MV-4-11 (cell line): ENCODE measurements at regions not wholly inside any gene's neighbourhood (a gene's known extent, or its start where the extent isn't known, plus 50 kb on each side); places are given as distances from the start of the nearest gene placed in this dataset.

Experiments used
- DNase-seq: peaks from one replicate; lab custom pipeline; 2025; lab: John Stamatoyannopoulos, UW

GRCh38 chr3:76908156-76908555 lies 131.7 kb upstream of the ROBO2 start:
- DNase-seq = no peak

DNA sequence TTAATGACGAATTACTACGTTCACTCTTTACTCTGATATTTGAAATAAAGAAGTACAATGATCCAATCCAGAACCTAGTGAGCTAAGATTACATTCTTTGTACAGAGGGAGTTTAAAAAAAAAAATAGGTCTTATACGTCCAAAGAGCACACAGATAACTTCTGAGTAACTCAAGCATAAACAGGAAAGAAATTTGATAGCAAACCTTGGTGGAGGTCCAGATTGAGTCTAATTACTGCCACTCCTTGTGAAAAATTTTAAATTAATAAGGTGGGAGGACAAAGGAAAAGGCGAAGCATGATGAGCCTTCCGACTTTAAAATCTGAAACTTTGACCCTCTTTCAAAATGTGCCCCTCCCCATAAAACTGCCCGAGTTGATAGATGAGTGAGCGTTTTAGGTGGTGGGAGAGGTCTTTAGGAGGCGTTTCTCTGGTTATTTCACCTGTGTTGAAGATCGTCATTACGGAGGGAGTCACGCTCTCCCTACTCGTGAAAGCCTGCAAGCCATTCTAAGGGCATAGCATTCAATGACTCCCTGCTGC lies 127.0 kb upstream of the ROBO2 start:
- no peak for DNase-seq

GRCh38 chr3:76917436-76917835 lies 122.5 kb upstream of the ROBO2 start:
- DNase-seq = no peak

GRCh38 chr3:76920511-76920910 lies 119.4 kb upstream of the ROBO2 start:
- DNase-seq = no peak

GRCh38 chr3:76923485-76923884 lies 116.4 kb upstream of the ROBO2 start:
- DNase-seq = no peak

GRCh38 chr3:76930712-76931111 lies 109.2 kb upstream of the ROBO2 start:
- no peak for DNase-seq

DNA sequence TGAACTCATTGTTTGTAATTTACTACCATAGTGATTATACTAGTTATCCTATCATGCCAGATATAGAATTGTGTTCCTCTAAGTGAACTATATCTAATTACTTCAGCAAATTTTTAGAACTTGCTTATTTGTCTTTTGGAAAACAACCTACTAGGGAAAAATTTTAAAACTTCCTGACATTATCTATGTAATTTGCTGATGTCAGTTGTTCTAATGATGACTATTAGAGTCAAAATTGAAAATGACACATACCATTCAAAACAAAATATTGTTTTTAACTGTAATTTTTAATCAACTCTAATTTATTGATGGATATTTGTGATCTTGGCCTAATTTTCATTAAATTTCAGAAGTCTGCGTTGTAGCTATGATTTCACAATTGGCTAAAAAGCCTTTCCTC lies 106.7 kb upstream of the ROBO2 start:
- no peak for DNase-seq

- DNase-seq = no peak
Observed at GRCh38 chr3:76938962-76939361, 100.9 kb upstream of the ROBO2 start.

GRCh38 chr3:76940181-76940770 lies 99.6 kb upstream of the ROBO2 start:
- no peak for DNase-seq

DNA sequence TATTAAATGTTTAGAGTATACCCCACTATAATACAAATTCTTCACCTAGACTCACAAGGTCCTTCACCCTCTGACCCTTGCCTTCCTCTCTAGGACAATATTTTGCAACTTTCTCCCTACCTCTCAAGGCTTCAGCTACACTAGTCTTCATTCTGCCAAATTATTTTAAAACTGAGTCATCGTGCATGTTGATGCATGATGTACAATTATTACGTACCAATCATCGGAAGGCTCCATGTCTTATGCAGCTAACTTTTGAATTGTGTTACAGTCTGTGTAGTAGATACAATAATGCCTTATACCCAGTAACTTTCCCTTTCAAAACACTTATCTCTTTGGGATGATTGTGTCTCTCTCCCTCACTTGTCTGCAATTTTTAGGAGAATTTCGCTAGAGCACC lies 98.5 kb upstream of the ROBO2 start:
- DNase-seq = no peak

DNA sequence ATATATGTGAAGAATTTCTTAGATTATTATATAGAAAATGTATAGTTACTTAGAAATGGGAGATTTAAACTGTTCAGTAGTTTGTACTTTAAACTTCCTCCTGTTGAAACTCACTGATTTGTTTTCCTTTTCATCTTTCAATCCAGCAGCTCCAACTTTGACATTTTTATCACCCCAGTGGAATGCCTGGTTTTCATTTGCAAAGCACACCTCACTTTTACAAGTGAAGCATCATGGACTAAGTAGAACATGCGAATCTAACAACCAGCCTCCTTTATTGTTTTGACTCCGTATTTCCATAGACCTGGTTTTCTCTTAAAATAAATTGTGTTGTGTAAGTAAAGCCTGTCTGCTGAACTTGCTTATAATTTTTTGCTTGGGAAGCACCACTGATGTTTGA lies 97.8 kb upstream of the ROBO2 start:
- no peak for DNase-seq

DNA sequence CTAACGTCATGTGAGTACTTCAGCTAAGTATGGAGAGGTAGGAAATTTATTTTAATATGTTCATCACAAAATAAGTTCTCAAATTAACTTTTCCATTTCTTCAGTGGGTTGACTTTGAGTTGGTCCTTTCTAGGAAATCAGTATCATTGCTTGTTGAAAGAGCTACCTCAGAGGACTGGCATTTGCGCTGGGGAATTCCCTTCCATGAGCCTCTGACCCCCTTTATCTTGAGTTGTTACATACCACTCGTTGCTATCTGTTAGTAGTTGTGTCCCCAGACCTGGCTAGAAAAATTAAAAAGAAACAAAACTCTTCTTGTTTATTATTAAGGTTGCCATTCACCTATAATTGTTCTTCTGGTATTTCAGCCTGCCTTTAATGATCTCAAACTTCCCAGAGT lies 96.8 kb upstream of the ROBO2 start:
- no peak for DNase-seq

DNA sequence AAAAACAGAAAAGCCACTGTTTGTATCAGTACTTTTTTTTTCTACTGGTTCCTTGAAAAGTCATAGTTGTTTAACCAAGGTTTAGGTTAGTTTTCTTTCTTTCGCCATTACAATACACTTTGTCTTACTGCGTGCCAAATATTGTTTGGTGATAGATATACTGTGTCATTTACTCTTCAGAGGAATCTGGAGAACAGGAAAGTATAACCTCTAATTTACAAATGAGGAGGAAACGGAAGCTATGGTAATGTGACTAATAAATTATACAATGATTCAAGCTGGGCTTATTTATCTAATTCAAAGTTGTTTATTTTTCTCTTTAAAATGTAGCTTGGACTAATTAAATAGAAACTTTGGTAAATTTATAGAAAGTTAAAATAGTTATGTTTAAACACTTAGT lies 96.2 kb upstream of the ROBO2 start:
- DNase-seq = no peak

- DNase-seq = no peak
Observed at GRCh38 chr3:76949033-76949432, 90.9 kb upstream of the ROBO2 start.

DNA sequence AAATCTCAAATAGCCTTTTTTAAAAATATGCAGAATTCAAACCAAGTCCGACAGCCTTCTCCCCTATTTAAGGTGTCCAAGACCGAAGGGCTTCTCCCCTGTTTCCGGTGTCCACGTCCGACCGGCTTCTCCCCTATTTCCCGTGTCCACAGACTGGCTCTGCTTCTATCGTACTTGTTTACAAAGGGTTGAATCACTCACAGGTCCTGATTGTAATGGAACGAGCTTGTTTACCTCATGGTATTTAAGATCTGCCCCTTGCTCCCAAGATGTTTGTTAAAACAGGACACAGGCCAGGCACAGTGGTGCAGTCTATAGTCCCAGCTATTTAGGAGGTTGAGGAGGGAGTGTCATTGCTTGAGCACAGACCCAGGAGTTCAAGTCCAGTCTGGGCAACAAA lies 90.4 kb upstream of the ROBO2 start:
- no peak for DNase-seq

DNA sequence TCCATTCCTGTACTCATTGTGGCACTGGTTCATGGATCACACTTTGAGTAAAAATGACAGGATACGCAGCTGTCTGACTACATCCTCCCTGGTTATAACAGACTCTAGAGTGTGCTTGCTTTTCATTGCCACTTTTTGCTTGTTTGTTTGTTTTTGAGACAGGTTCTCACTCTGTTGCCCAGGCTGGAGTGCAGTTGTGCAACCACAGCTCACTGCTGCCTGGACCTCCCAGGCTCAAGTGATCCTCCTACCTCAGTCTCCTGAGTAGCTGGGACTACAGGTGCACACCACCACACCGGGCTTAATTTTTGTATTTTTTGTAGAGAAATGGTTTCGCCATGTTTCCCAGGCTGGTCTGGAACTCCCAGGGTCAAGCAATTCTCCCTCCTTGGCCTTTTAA lies 89.3 kb upstream of the ROBO2 start:
- no peak for DNase-seq

DNA sequence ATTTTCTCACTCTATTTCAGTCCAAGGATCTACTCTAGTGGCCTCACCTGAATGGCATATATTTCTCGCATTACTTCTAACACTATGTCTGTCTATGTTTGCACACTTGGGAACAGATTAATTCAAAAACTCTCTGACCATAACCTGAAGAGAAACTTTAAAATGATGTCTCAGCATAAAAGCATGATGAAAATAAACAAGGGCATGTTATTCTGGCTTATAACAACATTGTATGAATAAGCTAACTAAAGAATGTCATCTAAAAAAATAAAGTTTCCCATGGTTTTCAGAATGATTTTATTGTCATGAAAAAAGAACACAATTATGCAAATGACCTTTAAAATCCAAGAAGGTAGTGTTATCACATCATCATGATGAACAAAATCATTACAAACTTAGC lies 85.5 kb upstream of the ROBO2 start:
- no peak for DNase-seq

GRCh38 chr3:76958274-76958673 lies 81.6 kb upstream of the ROBO2 start:
- DNase-seq = no peak

DNA sequence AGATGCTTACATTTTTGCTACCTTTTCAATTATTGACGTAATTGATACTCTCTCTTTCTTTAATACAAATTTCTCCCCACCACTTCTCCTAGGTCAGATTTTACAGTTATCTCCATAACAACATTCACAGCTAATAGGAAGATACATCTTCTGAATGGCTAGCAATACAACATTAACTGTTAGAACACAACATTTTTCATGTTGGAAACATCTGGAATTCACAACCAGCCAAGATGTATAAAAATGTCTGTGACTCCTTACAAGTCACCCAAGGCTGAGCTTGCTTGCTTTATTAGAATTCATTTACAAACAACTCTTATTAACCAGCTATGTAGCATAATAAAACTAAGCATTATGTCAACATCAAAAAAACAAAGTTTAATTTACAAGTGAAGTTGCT lies 81.0 kb upstream of the ROBO2 start:
- no peak for DNase-seq

DNA sequence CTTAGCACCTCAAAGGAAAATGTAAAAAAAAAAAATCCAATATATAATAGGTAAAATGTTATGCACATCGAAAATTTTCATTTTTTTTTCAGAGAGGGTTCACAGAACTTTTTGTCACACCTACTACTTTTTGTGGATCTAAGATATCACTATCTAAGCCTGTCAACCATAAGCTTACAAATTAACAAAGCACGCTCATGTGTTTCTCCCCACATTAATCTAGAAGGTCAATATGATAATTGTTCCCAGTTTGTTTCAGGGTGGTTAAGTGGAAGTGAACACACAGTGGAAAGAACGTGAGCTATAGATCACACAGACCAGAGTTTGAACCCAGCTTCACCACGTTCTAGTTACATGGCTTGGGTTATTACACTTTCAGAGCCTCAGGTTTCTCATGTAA lies 78.6 kb upstream of the ROBO2 start:
- DNase-seq = no peak

GRCh38 chr3:76965122-76965725 lies 74.7 kb upstream of the ROBO2 start:
- DNase-seq = no peak

GRCh38 chr3:76969471-76969870 lies 70.4 kb upstream of the ROBO2 start:
- no peak for DNase-seq

DNA sequence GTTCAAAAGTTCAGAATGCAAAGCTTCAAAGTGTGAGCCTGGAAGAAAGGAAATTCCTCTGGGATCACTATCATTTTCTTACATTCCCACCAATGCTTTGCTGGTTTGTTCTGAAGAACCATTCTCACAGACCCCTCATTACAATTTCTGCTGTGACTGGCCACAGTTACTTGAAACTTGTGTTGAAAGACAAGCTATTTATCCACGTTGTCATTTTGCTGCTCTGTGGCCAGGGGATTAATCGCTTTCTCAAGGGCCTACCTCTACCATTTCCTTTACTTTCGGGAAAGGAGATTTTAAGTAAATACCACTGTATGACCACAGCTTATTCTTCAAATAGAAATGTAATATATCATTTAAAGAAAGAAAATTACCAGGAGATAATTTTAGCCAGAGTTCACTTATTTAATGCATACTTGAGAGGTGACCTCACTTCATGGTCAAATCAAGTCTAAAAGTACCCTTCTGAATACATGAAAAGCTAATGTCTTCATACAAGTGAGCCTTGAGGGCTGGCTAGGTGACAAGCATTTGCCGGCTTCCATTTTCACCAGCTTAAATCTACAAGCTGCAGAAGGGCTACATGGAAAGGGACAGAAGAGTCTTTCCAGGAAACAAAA lies 69.8 kb upstream of the ROBO2 start:
- no peak for DNase-seq
